GM12891 (cell line): ENCODE measurements at regions not wholly inside any gene's neighbourhood (a gene's known extent, or its start where the extent isn't known, plus 50 kb on each side); places are given as distances from the start of the nearest gene placed in this dataset.

Experiments used
- POLR2A ChIP-seq: IDR thresholded peaks from 2 replicates; pipeline ENCODE4 v1.6.1; 2011; ENCODE audit warnings: low read depth, low read length, control low read depth
- POLR2AphosphoS5 ChIP-seq: IDR thresholded peaks from 2 replicates; pipeline ENCODE4 v1.6.1; 2011; ENCODE audit warnings: low read depth, low read length, control low read depth
- POU2F2 ChIP-seq: IDR thresholded peaks from 2 replicates; pipeline ENCODE4 v1.6.1; 2011; ENCODE audit warnings: low read depth, mild to moderate bottlenecking, control low read depth, low read length, moderate library complexity
- TAF1 ChIP-seq: IDR thresholded peaks from 2 replicates; pipeline ENCODE4 v1.6.1; 2011; ENCODE audit warnings: low read depth, low read length, control low read depth

DNA sequence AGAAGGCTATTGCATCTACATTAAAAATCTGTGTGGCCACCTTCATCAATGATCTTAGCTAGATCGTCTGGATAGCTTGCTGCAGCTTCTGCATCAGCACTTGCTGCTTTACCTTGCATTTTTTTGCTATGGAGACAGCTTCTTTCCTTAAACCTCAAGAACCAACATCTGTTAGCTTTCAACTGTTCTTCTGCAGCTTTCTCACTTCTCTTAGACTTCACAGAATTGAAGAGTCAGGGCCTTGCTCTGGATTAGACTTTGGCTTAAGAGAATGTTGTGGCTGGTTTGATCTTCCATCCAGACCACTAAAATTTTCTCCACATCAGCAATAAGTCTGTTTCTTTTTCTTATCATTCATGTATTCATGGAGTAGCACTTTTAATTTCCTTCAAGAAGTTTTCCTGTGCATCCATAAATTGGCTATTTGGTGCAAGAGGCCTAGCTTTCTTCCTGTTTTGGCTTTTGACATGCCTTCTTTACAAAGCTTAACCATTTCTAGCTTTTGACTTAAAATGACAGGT is 54.4 kb upstream of the MAP4K4 start:
- no peak for TF ChIP-seq TAF1
- no peak for TF ChIP-seq POLR2A
- TF ChIP-seq POLR2AphosphoS5 = no peak
- no peak for TF ChIP-seq POU2F2
